WERI-Rb-1 (cell line): ENCODE measurements at regions not wholly inside any gene's neighbourhood (a gene's known extent, or its start where the extent isn't known, plus 50 kb on each side); places are given as distances from the start of the nearest gene placed in this dataset.
"Not testable (repeated sequence)": the region's sequence is repeated elsewhere in the genome, so short reads cannot be mapped to it uniquely, and the experiment has no call there.

Experiments
- DNase-seq: peaks from one replicate; pipeline ENCODE4 v3.0.0-alpha.2; 2020
- H3K27ac ChIP-seq: fragments of 250-450 bp; sonication (Bioruptor Pico); 2 replicates; pipeline ENCODE4 v1.5.1; 2020; ENCODE audit warnings: mild to moderate bottlenecking, moderate library complexity
- H3K27me3 ChIP-seq: fragments of 250-450 bp; sonication (Bioruptor Pico); 2 replicates; pipeline ENCODE4 v1.5.1; 2021; ENCODE audit warnings: mild to moderate bottlenecking, low read depth, moderate library complexity; ENCODE audit not compliant: insufficient read depth, severe bottlenecking
- H3K36me3 ChIP-seq: fragments of 250-450 bp; sonication (Bioruptor Pico); 2 replicates; pipeline ENCODE4 v1.5.1; 2020; ENCODE audit warnings: mild to moderate bottlenecking, moderate library complexity
- H3K4me3 ChIP-seq: 2 replicates; pipeline ENCODE4 v1.5.1; 2011; ENCODE audit warnings: low read depth, mild to moderate bottlenecking, control low read depth, low read length
- H3K9me3 ChIP-seq: fragments of 250-450 bp; sonication (Bioruptor Pico); 2 replicates; pipeline ENCODE4 v1.5.1; 2021; ENCODE audit warnings: mild to moderate bottlenecking, moderate library complexity; ENCODE audit not compliant: severe bottlenecking
- TF ChIP-seq, protein P1 (sequence below): IDR thresholded peaks from 2 replicates; pipeline ENCODE4 v1.5.1; 2011; ENCODE audit warnings: low read depth, mild to moderate bottlenecking, control low read depth, inconsistent platforms, low read length

DNA sequence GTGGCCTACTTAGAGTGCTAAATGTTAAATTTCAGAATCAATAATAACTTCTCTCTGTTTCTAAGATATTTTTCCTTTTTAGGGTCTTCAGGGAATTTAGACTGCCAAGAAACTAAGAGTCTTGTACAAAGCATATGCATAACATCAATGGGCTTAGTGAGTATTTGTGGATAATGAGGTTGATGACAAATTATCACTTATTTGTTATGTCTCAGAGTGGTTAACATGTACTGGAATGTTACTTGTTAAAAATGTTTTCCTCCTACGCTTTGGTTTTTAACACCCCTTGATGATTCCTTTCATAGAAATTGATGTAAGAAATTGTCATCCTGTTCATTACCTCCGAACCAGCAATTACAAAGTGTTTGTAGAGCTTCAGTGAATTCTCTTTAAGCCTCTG lies 144.3 kb downstream of the MRPS30 start:
- no peak overlapping the region for H3K4me3 ChIP-seq
- no peak for DNase-seq
- H3K9me3 ChIP-seq, result no peaks in the 10 kb centered on the region
- no peak overlapping the region for H3K27ac ChIP-seq
- H3K36me3 ChIP-seq, result no peaks in the 10 kb centered on the region
- H3K27me3 ChIP-seq, result no peaks in the 10 kb centered on the region
- TF ChIP-seq, protein P1, sequence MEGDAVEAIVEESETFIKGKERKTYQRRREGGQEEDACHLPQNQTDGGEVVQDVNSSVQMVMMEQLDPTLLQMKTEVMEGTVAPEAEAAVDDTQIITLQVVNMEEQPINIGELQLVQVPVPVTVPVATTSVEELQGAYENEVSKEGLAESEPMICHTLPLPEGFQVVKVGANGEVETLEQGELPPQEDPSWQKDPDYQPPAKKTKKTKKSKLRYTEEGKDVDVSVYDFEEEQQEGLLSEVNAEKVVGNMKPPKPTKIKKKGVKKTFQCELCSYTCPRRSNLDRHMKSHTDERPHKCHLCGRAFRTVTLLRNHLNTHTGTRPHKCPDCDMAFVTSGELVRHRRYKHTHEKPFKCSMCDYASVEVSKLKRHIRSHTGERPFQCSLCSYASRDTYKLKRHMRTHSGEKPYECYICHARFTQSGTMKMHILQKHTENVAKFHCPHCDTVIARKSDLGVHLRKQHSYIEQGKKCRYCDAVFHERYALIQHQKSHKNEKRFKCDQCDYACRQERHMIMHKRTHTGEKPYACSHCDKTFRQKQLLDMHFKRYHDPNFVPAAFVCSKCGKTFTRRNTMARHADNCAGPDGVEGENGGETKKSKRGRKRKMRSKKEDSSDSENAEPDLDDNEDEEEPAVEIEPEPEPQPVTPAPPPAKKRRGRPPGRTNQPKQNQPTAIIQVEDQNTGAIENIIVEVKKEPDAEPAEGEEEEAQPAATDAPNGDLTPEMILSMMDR, result no peak

DNA sequence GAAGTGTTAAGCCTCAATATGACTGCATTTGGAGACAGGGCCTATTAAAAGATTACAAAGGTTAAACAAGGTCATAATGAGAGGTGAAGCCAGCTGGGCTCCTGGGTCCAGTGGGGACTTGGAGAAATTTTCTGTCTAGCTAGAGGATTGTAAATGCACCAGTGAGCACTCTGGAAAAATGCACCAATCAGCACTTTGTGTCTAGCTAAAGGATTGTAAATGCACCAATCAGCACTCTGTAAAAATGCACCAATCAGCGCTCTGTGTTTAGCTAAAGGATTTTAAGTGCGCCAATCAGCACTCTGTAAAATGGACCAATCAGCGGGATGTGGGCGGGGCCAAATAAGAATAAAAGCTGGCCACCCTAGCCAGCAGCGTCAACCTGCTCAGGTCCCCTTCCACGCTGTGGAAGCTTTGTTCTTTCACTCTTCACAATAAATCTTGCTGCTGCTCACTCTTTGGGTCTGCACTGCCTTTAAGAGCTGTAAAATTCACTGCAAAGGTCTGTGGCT lies 150.3 kb downstream of the MRPS30 start:
- H3K27me3 ChIP-seq, DNase-seq, H3K4me3 ChIP-seq, H3K9me3 ChIP-seq, H3K36me3 ChIP-seq, H3K27ac ChIP-seq: not testable (repeated sequence)

DNA sequence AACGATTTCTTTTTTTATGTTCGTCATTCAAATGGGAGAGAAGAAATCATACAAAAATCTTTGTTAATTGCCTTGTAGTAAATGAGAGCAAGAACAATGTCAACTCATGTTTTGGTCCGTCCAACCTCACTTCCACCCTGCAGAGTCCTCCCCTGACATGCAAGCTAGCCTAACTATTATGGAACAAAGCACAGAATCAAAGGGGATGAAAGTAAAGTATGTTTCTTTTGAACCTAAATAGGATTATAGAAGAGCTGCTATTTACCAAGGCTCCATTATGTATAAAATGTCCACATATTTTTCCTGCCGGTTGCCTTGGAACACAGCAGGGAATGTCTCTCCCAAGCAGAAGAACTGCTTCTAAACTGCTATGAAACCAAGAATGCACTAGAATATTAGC lies 161.1 kb downstream of the MRPS30 start:
- no peak for DNase-seq
- no peaks in the 10 kb centered on the region for H3K36me3 ChIP-seq
- TF ChIP-seq, protein P1, result no peak
- no peak overlapping the region for H3K27ac ChIP-seq
- H3K27me3 ChIP-seq, result no peaks in the 10 kb centered on the region
- H3K9me3 ChIP-seq, result peaks cover 2% of the 10 kb centered on the region
- no peak overlapping the region for H3K4me3 ChIP-seq

DNA sequence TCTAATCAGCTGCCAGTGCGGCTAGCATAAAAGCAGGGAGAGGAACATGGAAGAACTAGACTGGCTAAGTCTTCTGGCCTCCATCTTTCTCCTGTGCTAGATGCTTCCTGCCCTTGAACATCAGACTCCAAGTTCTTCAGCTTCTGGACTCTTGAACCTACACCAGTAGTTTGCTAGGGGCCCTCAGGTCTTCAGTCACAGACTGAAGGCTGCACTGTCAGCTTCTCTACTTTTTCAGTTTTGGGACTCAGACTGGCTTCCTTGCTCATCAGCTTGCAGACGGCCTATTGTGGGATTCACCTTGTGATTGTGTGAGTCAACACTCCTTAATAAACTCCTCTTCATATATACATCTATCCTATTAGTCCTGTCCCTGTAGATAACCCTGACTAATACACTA lies 162.2 kb downstream of the MRPS30 start:
- H3K36me3 ChIP-seq, DNase-seq: not testable (repeated sequence)

DNA sequence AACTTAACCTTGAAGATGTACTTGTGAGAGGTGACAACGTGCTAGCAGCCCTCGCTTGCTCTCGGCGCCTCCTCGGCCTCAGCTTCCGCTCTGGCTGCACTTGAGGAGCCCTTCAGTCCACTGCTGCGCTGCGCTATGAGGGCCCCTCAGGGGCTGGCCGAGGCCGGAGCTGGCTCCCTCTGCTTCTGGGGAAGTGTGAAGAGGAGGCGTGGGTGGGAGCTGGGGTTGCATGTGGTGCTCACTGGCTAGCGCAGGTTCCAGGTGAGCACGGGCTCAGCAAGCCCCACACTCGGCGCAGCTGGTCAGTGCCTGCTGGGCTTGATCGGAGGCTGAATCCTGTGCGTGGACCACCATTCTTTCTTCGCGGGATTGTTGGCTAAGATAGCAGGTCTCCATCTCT lies 166.1 kb downstream of the MRPS30 start:
- H3K27me3 ChIP-seq, result no peaks in the 10 kb centered on the region
- DNase-seq, result no peak
- no peaks in the 10 kb centered on the region for H3K36me3 ChIP-seq
- H3K27ac ChIP-seq, result no peak overlapping the region
- peaks cover 3% of the 10 kb centered on the region for H3K9me3 ChIP-seq
- H3K4me3 ChIP-seq, result no peak overlapping the region
- TF ChIP-seq, protein P1, result no peak

More for the DNA sequence above, 162.2 kb downstream of the MRPS30 start:
- not testable (repeated sequence) for H3K4me3 ChIP-seq, H3K27me3 ChIP-seq, H3K9me3 ChIP-seq, H3K27ac ChIP-seq

DNA sequence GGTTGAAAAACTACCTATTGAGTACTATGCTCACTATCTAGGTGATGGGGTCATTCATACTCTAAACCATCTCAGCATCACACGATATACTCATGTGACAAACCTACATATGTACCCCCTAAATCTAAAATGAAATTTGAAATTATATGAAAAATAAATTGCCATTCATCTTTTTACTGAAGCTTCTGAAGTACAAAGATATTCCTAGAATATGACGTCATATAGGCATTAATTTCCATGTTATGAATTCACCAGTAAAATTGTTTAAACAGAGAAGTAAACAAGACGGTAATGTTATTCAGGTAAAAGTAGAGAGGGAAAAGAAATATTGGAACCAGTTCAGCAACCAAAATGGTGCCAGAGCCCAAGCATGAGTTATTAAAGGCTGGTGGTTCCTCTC lies 173.0 kb downstream of the MRPS30 start:
- H3K4me3 ChIP-seq, result no peak overlapping the region
- no peak for DNase-seq
- H3K27ac ChIP-seq, result no peak overlapping the region
- TF ChIP-seq, protein P1, result no peak
- H3K27me3 ChIP-seq, result no peaks in the 10 kb centered on the region
- H3K9me3 ChIP-seq, result peaks cover 3% of the 10 kb centered on the region
- no peaks in the 10 kb centered on the region for H3K36me3 ChIP-seq

DNA sequence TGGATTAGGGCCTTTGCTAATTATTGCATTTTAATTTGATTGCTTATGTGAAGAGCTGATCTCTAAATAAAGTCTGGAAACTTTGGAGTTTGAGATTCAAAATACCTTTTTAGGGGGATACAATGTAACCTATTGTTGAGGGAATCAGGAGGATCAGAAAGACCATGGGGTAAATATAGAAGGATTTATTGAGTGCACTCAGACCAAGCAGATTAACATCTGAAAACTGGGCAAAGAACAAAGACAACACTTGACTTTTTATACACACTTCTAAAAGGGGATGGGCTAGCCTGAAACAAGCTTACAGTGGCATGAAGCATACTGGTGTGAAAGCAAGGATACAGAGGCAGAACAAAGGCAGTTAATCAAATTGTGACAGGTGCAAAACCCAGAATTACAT lies 174.3 kb downstream of the MRPS30 start:
- no peak for DNase-seq
- no peak overlapping the region for H3K27ac ChIP-seq
- H3K36me3 ChIP-seq, result no peaks in the 10 kb centered on the region
- H3K9me3 ChIP-seq, result peaks cover 3% of the 10 kb centered on the region
- H3K4me3 ChIP-seq, result no peak overlapping the region
- H3K27me3 ChIP-seq, result no peaks in the 10 kb centered on the region
- TF ChIP-seq, protein P1, result no peak
